GM12873 (cell line): ENCODE measurements at regions not wholly inside any gene's neighbourhood (a gene's known extent, or its start where the extent isn't known, plus 50 kb on each side); places are given as distances from the start of the nearest gene placed in this dataset.

Experiments
- TF ChIP-seq, protein P1 (sequence below): IDR thresholded peaks from 2 replicates; pipeline ENCODE4 v1.5.1; 2012; ENCODE audit warnings: low read depth, mild to moderate bottlenecking, moderate library complexity, low read length, control low read depth; ENCODE audit not compliant: insufficient read depth; ENCODE audit errors: missing control alignments

DNA sequence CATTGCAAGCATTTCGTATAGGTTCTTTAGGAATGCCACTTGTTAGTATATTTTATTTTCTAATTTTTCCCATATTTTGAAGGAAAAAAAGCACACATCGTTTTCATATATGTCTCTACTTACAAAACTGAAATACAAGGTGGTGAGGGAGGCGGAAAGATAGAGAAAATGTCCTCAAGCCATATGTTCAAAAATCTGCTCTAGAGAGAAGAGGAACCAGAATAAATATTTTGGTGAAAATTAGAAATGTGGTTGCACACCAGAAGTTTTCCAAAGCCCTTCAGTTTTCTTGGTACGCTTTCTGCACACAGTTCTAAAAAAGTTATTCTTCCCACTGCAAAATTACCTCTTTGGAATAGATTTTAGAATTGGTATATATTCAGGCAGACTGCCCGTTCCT is 107.4 kb upstream of the RHOBTB1 start:
- TF ChIP-seq, protein P1, sequence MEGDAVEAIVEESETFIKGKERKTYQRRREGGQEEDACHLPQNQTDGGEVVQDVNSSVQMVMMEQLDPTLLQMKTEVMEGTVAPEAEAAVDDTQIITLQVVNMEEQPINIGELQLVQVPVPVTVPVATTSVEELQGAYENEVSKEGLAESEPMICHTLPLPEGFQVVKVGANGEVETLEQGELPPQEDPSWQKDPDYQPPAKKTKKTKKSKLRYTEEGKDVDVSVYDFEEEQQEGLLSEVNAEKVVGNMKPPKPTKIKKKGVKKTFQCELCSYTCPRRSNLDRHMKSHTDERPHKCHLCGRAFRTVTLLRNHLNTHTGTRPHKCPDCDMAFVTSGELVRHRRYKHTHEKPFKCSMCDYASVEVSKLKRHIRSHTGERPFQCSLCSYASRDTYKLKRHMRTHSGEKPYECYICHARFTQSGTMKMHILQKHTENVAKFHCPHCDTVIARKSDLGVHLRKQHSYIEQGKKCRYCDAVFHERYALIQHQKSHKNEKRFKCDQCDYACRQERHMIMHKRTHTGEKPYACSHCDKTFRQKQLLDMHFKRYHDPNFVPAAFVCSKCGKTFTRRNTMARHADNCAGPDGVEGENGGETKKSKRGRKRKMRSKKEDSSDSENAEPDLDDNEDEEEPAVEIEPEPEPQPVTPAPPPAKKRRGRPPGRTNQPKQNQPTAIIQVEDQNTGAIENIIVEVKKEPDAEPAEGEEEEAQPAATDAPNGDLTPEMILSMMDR = no peak

DNA sequence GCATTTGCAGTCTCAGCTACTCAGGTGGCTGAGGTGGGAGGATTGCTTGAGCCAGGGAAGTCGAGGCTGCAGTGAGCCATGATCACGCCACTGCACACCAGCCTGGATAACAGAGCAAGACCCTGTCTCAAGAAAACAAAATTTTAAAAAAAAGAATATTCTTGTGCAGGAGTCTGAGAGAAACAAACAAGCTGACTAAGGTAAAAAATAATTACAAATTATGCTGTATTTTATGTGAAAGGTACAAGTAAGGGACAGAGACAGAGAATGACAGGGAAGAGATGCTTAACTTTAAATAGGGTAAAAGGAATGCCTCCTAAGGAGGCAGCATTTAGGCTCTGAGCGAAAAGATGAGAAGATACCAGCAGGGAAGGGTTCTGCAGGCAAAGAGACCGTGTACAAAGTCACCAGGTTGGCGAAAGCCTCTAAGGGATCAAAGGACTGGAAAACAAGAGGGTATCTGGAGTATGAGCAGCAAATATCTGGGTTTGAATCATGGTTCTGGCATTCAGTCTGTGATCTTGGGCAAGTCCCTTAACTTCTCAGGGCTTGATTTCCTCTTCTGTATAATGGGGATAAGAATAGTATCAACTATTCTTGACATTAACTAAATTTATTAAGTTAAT is 106.2 kb upstream of the RHOBTB1 start:
- TF ChIP-seq, protein P1 = no peak

- TF ChIP-seq, protein P1 = no peak
Observed at GRCh38 chr10:61049386-61049785, 105.4 kb upstream of the RHOBTB1 start.

GRCh38 chr10:61047788-61048560 is 104.0 kb upstream of the RHOBTB1 start:
- TF ChIP-seq, protein P1 = no peak

GRCh38 chr10:61047081-61047480 is 103.1 kb upstream of the RHOBTB1 start:
- TF ChIP-seq, protein P1 = no peak

DNA sequence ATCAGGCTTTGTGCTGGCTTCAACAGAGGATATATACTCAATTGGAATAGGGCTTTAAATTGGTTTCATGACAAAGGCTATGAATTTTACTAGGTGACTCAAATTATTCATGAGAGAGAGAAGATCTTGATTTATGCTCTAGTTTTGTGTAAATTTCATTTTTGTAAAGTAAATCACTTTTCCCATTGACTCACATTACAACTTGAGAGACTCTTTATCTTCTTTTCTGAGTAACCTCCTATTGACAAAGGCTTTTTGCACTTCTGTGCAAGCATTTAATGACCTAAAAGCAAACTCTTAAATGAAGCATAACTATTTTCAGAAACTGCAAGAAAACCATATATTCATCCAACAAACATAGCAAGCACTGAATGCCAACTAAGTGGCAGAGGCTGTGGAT is 98.5 kb upstream of the RHOBTB1 start:
- TF ChIP-seq, protein P1 = no peak

DNA sequence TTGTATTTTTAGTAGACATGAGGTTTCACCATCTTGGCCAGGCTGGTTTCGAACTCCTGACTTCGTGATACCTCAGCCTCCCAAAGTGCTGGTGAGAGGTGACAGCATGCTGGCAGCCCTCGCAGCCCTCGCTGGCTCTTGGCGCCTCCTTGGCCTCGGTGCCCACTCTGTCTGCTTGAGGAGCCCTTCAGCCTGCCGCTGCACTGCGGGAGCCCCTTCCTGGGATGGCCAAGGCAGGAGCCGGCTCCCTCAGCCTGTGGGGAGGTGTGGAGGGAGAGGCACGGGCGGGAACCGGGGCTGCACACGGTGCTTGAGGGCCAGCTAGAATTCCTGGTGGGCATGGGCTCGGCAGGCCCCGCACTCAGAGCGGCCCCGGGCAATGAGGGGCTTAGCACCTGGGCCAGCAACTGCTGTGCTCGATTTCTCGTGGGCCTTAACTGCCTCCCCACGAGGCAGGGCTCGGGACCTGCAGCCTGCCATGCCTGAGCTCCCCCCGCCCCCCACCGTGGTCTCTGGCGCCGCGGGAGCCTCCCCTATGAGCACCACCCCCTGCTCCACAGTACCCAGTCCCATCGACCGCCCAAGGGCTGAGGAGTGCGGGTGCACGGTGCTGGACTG is 96.5 kb upstream of the RHOBTB1 start:
- TF ChIP-seq, protein P1 = no peak
